Esophagus squamous epithelium (tissue), 5 donors: ENCODE measurements at regions not wholly inside any gene's neighbourhood (a gene's known extent, or its start where the extent isn't known, plus 50 kb on each side); places are given as distances from the start of the nearest gene placed in this dataset.

Experiments
- DNase-seq: peaks from one replicate; lab custom pipeline; 2025; lab: John Stamatoyannopoulos, UW
- H3K27ac ChIP-seq, 4 donors: fragments of 200-600 bp; sonication (generic); one replicate each; pipeline ENCODE4 v1.5.1; 2016 to 2019; ENCODE audit warnings: mild to moderate bottlenecking in 1 of 4
- H3K27me3 ChIP-seq, 4 donors: fragments of 200-600 bp; sonication (generic); 1 replicate in 3 of 4; 2 replicates in 1 of 4; pipeline versions ENCODE4 v1.5.1 to v1.6.0; 2017 to 2021; ENCODE audit warnings: antibody characterized with exemption in 1 of 4
- H3K36me3 ChIP-seq, 3 donors: fragments of 200-600 bp; sonication (generic); one replicate each; pipeline ENCODE4 v1.5.1; 2016 to 2019
- H3K4me1 ChIP-seq, 3 donors: fragments of 200-600 bp; sonication (generic); one replicate each; pipeline ENCODE4 v1.5.1; 2017 to 2019
- H3K4me3 ChIP-seq, 4 donors: fragments of 200-600 bp; sonication (generic); 1 replicate in 3 of 4; 2 replicates in 1 of 4; pipeline ENCODE4 v1.5.1; 2016 to 2019; ENCODE audit warnings: mild to moderate bottlenecking in 2 of 4, moderate library complexity in 1 of 4
- H3K9me3 ChIP-seq, 3 donors: fragments of 200-600 bp; sonication (generic); one replicate each; pipeline ENCODE4 v1.5.1; 2016 to 2019
- CTCF ChIP-seq, 6 experiments: fragments of 450-650 bp in 4 of 6; fragments of 200-600 bp in 2 of 6; sonication (generic) in 2 of 6; IDR thresholded peaks; one replicate each; pipeline ENCODE4 v1.5.1; 2016 to 2019; ENCODE audit warnings: antibody characterized with exemption in 6 of 6, mild to moderate bottlenecking in 4 of 6, moderate library complexity in 4 of 6
- POLR2A ChIP-seq, 4 donors: fragments of 450-650 bp; IDR thresholded peaks; one replicate each; pipeline ENCODE4 v1.6.1; 2017; ENCODE audit warnings: antibody characterized with exemption in 4 of 4, mild to moderate bottlenecking in 4 of 4, moderate library complexity in 3 of 4
- WGBS, 2 donors: methylation state at CpG; one replicate each; pipeline ENCODE4 v1.1.5; 2018; 5-methylcytosine and 5-hydroxymethylcytosine counted together
- intact Hi-C: fragments of 100-400 bp; cut with DNase I; formaldehyde crosslinking; loops from one replicate; pipeline ENCODE4 v1.15.0; 2022
- donor health status: DM: yes; HTN: yes; CAD: no.

GRCh38 chr5:165460911-165461310 lies 1955.5 kb downstream of the MAT2B start:
- DNase-seq: no peak
- TF ChIP-seq POLR2A (IDR thresholded peaks at IDR 0.05): no peak
- no peak for TF ChIP-seq CTCF (IDR thresholded peaks at IDR 0.05)
- Histone ChIP-seq H3K4me1 (no peaks in the 10 kb centered on the region), H3K36me3 (no peaks in the 10 kb centered on the region), H3K27me3 (no peaks in the 10 kb centered on the region), H3K27ac (no peak overlapping the region), H3K9me3 (no peaks in the 10 kb centered on the region), H3K4me3 (no peak overlapping the region)
- intact Hi-C loops: no loop called here
- 35 to 44% methylated on average over 4 of the region's 4 CpGs for WGBS, 2 donors

GRCh38 chr5:165477546-165477945 lies 1972.1 kb downstream of the MAT2B start:
- 81 to 86% methylated on average over 3 of the region's 3 CpGs for WGBS, 2 donors
- no peak for TF ChIP-seq CTCF (IDR thresholded peaks at IDR 0.05)
- no peak for TF ChIP-seq POLR2A (IDR thresholded peaks at IDR 0.05)
- intact Hi-C loops: no loop called here
- H3K4me1 ChIP-seq: no peaks in the 10 kb centered on the region
- DNase-seq: no peak
- no peaks in the 10 kb centered on the region for H3K36me3 ChIP-seq
- no peak overlapping the region for H3K4me3 ChIP-seq
- H3K27me3 ChIP-seq: no peaks in the 10 kb centered on the region
- no peak overlapping the region for H3K27ac ChIP-seq
- H3K9me3 ChIP-seq: no peaks in the 10 kb centered on the region

GRCh38 chr5:165495829-165496380 lies 1990.5 kb downstream of the MAT2B start:
- WGBS, 2 donors: 28 to 32% methylated on average over 5 of the region's 5 CpGs
- no peaks in the 10 kb centered on the region for H3K9me3 ChIP-seq
- no peaks in the 10 kb centered on the region for H3K4me1 ChIP-seq
- no peak for DNase-seq
- H3K27ac ChIP-seq: no peak overlapping the region
- intact Hi-C loops: no loop called here
- H3K27me3 ChIP-seq: no peaks in the 10 kb centered on the region
- TF ChIP-seq CTCF (IDR thresholded peaks at IDR 0.05) (no peak), POLR2A (IDR thresholded peaks at IDR 0.05) (no peak)
- no peaks in the 10 kb centered on the region for H3K36me3 ChIP-seq
- H3K4me3 ChIP-seq: no peak overlapping the region

GRCh38 chr5:165497707-165498106 lies 1992.3 kb downstream of the MAT2B start:
- no peak overlapping the region for H3K4me3 ChIP-seq
- no peak for TF ChIP-seq CTCF (IDR thresholded peaks at IDR 0.05)
- no peak for TF ChIP-seq POLR2A (IDR thresholded peaks at IDR 0.05)
- no peaks in the 10 kb centered on the region for H3K27me3 ChIP-seq
- H3K36me3 ChIP-seq: no peaks in the 10 kb centered on the region
- 44 to 68% methylated on average over 5 of the region's 5 CpGs for WGBS, 2 donors
- H3K27ac ChIP-seq: no peak overlapping the region
- intact Hi-C loops: no loop called here
- no peak for DNase-seq
- no peaks in the 10 kb centered on the region for H3K9me3 ChIP-seq
- H3K4me1 ChIP-seq: no peaks in the 10 kb centered on the region

GRCh38 chr5:165502893-165503691 lies 1997.7 kb downstream of the MAT2B start:
- H3K27me3 ChIP-seq: no peaks in the 10 kb centered on the region
- no peak overlapping the region for H3K27ac ChIP-seq
- TF ChIP-seq CTCF (IDR thresholded peaks at IDR 0.05) (no peak), POLR2A (IDR thresholded peaks at IDR 0.05) (no peak)
- DNase-seq: no peak
- intact Hi-C loops: no loop called here
- 50 to 62% methylated on average over 11 of the region's 11 CpGs for WGBS, 2 donors
- H3K4me1 ChIP-seq: no peaks in the 10 kb centered on the region
- no peaks in the 10 kb centered on the region for H3K36me3 ChIP-seq
- peak overlapping the region in 2 of 4 donors; percentile 2 to 48 for H3K4me3 ChIP-seq
- peaks cover 0 to 10% (median 4%) of the 10 kb centered on the region in 3 donors for H3K9me3 ChIP-seq
